ENCODE measurements at regions not wholly inside any gene's neighbourhood (a gene's known extent, or its start where the extent isn't known, plus 50 kb on each side); places are given as distances from the start of the nearest gene placed in this dataset.
"Not testable (repeated sequence)": the region's sequence is repeated elsewhere in the genome, so short reads cannot be mapped to it uniquely, and the experiment has no call there.

GRCh38 chr9:33739398-33739797, 56.0 kb upstream of the PRSS3 start:
- TF ChIP-seq CTCF (IDR thresholded peaks at IDR 0.05): no peak
- H3K27ac ChIP-seq: no peak overlapping the region
- DNase-seq (ENCODE audit: low spot score): no peak
- no peak overlapping the region for H3K4me3 ChIP-seq

GRCh38 chr9:33740075-33740474, 55.3 kb upstream of the PRSS3 start:
- Histone ChIP-seq H3K4me3 (no peak overlapping the region), H3K27ac (no peak overlapping the region)
- DNase-seq (ENCODE audit: low spot score): no peak
- TF ChIP-seq CTCF (IDR thresholded peaks at IDR 0.05): no peak

GRCh38 chr9:33740958-33741357, 54.4 kb upstream of the PRSS3 start:
- DNase-seq (ENCODE audit: low spot score); H3K4me3 ChIP-seq; H3K27ac ChIP-seq: not testable (repeated sequence)

- no peak for DNase-seq (ENCODE audit: low spot score)
- Histone ChIP-seq H3K4me3 (no peak overlapping the region), H3K27ac (no peak overlapping the region)
- no peak for TF ChIP-seq CTCF (IDR thresholded peaks at IDR 0.05)
These were observed 53.3 kb upstream of the PRSS3 start for GRCh38 chr9:33742051-33742450.

GRCh38 chr9:33742519-33742918, 52.8 kb upstream of the PRSS3 start:
- no peak for DNase-seq (ENCODE audit: low spot score)
- TF ChIP-seq CTCF (IDR thresholded peaks at IDR 0.05): no peak
- no peak overlapping the region for H3K4me3 ChIP-seq
- H3K27ac ChIP-seq: no peak overlapping the region

Data from coronary artery (tissue), 2 donors.